ENCODE measurements at regions not wholly inside any gene's neighbourhood (a gene's known extent, or its start where the extent isn't known, plus 50 kb on each side); places are given as distances from the start of the nearest gene placed in this dataset.

DNA sequence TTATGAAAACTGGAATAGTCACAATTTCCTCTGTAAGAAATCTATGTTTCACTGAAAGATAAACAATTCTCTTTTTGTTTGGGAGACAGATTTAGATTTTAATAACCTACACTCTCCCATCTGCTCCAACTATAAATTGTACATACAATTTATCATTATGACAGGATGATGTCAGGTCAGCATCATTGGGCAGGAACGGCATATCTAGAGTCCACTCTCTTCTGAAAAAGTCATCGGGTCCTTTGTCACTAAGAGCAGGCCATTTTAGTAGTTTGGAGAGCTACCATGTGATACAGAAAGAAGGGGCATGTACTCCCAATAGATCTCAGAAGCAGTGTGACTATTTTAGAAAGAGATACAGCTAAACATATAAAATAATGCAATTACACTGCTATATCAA lies 180.8 kb upstream of the ARGLU1 start:
- DNase-seq = no peak

DNA sequence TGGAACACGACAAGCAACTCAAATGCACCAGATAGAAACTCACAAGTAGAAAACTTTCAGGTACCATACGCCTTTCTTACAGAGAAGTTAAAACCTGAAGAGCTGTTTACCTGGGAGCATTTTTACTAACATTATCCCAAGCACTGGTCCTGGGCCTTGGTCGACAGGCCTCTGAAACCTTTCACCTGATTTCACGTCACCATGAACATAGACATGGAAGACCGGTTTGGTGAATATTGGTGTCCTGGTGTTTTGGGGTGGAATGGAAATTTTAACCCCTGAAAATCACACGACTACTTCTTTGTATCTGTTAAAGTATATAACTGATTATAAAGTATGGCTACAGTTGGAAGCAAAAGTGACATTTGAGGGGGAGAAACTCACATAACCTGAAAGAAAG lies 176.6 kb upstream of the ARGLU1 start:
- no peak for DNase-seq

DNA sequence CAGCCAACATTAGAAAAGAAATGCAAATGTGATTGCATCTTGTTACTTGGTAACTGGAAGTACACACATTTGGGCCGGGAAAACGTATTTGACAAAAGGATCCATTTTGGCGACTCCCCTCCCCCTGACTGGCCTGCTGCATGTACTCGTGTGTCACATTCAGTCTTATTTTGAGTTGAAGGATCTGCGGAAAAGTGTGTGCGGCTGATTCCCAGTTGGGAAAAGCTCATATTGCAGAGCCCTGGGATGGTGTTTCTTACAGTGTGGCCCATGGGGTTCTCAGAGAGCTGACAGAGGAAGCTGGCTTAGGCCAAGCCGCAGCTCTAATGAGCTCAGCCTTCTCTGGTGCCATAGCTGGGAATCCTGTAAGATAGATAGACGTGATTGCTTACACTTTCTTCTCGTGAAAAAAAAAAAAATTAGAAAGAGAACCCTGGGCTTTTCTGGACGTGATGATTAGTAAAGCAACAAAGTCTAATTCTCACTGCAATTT lies 170.3 kb upstream of the ARGLU1 start:
- no peak for DNase-seq

DNA sequence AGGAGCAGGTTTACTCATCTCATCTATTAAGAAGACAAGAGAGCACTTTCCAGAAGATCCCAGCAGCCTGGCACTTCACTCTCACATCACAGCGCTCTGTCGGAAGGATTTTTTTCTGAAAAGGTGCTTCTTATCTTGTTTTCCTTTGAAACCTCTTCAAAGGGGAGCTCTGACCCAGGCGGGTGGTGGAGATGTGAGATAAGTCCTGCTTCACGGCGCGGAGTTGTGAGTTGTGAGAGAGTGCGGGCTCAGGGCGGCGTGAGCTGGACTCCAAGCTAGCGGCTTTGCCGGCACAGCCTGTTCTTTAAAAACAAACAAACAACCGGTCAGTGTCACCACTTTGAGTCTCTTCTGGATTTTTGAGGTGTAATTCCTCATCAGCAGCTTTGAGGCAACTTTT lies 169.0 kb upstream of the ARGLU1 start:
- no peak for DNase-seq

DNA sequence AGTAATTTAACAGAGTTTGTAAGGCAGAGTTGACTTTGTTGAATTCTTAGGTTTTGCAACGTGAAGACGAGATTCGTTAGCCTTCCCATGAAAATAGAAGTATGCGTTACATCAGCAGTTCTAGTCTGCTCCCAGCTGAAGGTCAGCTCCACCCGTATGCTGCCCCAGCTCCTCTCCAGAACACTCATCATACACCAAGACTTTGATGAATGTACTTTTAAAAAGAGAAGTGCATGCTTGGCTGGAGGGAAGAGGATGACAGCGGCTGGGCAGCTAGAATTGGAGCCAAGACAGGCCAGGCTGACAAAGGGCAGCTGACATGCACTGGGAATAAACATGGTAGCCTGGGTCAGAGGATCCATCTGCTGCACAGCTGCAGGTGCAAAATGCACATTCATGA lies 166.3 kb upstream of the ARGLU1 start:
- DNase-seq = no peak

DNA sequence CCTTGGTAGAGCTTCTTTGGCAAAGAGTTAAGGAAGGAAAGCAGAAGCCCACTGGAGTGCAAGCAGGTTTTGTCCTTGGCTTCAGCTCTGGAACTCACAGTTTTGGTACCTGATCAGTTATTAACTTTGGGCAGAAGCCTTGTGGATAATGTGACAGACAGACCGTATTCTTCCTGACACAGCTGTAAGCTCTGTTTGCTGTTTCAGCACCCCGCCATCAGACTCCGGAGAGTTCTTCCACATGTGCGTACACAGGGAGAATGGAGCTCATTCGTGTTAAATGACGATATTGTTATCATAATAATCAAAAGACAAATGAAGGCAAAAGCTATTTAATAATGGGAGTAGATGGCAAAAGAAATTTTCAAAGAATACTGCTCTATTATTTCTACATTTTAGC lies 155.1 kb upstream of the ARGLU1 start:
- no peak for DNase-seq

DNA sequence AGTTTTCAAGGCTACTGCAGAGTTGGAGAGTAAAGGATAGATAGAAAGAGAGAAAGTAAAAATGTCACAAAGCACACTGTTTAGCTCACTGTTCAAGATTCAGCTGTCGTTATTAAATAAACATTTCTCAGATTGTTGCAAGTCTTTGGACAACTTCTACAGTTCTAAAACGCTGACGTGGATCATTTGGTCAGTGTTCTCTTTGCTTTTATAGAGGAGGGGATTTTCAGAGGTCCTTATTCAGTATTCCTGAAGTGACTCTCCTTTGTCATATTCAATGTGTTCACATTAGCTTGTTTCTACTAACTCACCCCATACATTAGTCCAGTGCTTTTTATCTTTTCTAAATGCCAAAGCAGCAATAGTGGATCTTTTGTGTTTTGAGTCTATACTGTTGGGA lies 154.7 kb upstream of the ARGLU1 start:
- DNase-seq = no peak

DNA sequence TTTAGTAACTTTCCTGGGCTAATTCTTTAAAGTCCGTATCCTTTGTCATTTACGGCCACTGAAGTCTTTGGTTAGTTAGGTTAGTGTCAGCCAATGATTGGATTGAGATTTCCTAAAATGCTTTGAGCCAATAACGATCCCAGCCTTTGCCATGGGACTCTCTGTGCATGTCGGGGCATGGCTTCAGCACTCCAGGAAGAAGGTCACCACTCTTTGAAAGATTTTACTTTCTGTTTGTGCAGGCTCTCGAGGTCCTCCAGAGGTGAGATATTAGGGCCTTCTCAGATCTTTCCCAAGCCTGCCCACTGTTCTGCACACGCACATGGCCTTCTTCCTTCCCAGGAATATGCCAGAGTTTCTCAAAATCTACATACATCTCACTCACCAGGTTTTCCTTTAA lies 153.7 kb upstream of the ARGLU1 start:
- no peak for DNase-seq

DNA sequence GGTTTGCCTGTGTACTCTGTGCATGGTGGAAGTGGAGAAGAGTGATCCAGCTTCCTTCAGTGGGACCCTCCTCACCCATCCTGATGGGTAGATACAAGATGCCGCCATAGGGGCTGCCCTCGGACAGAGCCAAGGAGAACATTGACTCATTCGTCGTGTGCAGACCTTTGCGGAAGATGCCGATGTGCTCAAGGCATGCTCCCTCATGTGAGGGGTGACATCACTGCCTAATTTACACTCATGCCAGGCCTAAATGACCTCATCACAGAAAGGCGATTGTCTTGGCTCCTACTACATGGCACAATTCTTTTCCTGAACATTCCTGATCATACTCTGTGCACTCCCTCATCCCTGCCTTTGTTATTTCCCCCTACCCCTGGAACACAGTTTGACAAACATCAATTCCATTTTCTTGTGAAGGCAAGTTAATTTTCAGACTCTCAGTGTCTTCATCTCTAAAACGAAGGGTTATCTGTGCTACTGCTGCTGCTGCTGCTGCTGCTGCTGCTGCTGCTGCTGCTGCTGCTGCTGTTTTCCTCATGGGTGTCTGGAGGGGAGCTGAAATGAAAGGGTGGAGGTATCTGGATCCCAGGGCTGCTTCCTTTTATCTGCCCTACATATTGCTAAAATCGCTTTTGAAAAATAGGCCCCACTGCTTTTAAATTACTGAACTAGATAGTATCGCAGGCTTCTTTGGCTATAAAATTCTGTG lies 146.5 kb upstream of the ARGLU1 start:
- DNase-seq = no peak

DNA sequence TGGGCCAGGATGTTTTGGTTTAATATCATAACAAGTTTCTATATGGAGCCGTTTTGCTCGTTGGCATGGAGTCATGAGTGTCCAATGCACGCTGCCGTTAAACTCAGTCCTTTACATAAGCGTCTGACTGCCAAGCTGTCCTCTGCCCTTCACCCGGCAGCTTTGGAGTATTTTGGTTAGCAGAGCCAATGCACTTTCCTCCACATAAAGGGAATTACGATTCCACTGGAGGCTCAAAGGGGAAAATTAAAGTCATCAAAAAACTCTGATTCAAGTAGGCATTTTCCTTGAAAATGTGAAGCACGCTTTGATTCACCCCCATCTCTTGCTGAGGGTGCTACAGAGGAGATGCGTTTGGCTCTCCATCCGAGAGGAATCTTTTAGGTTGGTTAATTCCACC lies 144.4 kb upstream of the ARGLU1 start:
- DNase-seq = no peak

DNA sequence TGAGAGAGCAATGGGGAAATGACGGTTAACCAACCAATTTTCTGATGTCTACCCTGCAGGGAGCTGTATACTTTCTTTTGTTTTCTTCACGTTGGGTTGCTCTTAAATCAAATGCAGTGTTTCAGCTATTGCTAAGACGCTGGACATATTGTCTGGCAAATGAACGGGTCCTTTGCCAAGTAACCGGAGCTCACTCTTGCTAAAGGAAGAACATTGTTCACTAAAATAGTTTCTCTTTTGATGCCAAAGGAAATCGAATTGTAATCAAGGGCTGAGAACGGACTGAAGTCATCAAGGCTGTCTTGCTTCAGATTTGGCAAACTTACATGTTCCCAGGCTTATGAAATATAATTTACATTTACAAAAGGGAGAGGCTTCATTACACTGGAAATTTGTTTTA lies 142.3 kb upstream of the ARGLU1 start:
- DNase-seq = no peak

DNA sequence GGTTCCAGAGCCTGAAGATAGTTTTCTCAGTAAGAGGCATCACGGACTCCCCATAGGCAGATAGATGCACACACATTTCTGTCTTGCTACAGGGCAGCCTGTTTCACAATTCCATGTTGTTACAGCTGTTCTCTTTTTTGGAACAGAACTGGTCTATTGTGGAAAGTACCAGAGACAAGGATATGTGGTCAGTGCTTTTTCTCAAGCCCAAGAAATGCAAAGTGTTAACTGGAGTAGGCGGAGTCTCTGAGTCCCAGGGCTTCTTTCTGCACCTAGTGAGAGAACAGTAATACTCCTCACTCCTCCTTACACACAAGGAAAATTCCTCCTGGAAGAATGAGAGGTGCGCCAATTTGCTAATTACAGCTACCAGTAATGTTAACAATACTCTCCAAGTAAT lies 141.6 kb upstream of the ARGLU1 start:
- DNase-seq = no peak

DNA sequence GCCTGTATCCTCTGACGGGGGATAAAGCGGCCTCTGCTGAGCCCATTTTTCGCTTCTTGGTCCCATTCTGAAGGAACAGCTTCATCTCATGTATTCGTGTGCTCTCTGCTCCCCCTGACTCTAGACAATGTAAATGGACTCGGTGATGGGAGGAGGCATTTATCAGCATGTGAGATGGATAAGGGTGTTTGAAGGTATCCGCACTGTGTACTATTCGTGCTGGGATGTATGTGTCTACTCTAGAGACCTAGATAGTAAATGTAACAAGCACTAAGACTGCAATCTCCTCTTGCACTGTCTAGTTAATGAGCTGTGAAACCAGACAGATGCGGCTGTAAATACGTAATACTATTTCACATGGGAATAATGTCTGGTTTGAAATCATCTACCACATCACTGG lies 134.6 kb upstream of the ARGLU1 start:
- no peak for DNase-seq

DNA sequence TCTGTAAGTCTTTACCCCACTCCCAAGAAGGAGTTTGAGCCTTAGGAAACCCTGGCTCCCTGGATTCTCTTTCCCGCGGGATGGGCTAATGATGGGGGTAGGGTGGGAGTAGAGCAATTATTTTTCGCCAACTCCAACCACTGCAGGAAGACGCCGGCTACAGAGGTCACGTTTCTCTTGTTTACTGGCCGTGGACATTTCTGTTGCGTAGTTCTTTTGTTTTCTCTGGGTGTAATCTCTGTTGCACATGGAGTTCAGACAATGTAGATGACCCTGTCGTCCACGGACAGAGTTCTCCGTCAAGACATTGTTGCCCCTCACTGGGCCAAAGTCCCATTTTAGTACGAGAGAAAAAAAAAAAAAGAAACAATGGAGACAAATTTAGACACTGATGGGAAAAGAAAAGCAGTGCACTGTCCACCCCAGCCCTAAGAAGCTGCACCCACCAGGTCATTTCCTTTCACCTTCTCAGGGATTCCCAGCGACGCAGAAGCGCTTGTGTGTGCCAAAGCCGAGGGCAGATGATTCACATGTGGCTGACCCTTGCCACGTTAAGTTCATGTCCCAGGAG lies 133.9 kb upstream of the ARGLU1 start:
- DNase-seq = no peak

DNA sequence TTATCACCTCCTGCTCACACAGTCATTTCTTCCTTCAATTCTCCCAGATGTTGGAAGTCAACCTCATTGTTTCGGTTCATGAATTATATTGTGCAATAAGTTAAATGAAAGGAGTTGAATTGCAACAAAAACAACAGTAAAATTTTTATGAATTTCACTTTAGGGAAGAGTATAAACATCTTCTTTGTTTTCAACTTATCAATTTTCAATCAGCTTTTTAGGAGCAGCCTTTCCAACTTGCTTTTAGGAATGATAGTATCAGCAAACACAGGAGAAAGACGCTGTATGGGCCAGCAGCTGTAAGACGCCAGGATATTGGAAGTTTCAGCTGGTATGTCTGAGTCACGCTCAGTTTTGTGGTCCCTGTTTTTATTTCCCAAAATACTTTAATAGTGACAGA lies 132.5 kb upstream of the ARGLU1 start:
- no peak for DNase-seq

DNA sequence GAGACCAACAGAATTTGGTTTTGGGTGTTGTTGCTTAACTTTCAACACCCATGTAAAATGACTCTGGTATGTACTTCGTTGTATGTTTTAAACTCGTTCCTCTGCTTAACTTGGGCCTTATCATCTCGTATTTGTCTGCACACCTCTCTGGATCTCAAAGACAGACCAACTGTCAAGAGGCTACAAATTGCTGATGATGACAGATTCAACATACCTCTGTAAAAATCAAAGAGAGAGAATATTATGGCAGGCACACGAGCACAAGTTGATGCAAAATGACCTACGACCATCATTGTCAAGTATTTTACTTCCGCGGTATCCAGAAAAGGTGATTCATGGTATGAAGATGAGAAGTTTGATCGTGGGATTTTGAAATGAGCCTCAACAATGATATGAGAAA lies 132.1 kb upstream of the ARGLU1 start:
- DNase-seq = no peak

DNA sequence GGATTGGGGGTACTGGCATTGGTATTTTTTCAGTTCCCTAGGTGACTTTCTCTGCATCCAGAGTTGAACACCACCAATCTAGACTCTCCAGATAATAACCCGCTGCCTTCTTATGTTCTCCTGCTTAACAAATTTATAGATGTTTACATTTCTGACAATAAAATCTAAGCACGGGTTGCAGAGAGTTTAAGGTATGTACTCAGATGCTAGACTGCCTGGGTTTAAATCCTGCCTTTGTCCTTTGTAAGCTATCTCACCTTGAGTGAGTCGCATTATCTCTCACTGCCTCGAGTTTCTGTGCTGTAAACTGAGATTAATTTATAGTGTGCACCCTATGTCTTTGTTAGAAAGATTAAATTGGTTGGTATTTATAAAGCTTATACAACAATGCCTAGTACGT lies 131.4 kb upstream of the ARGLU1 start:
- no peak for DNase-seq

DNA sequence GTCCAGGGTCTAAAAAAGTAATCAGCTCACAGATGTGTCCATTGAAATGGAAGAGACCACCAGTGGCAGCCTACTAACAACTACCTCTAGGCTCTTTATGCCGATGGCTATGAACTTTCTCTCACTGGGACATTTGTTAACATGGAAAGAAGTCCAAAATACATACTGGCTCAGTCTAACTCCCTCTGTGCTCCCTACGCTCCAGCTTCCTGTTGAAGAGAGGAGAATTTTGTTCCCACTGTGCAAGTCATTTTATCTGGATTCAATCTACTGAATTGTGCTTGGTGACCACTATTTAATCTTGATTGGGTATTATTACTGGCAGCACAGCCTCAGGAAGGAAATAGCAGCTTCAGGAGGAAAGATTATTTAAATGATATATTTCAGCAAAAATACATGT lies 128.8 kb upstream of the ARGLU1 start:
- no peak for DNase-seq

DNA sequence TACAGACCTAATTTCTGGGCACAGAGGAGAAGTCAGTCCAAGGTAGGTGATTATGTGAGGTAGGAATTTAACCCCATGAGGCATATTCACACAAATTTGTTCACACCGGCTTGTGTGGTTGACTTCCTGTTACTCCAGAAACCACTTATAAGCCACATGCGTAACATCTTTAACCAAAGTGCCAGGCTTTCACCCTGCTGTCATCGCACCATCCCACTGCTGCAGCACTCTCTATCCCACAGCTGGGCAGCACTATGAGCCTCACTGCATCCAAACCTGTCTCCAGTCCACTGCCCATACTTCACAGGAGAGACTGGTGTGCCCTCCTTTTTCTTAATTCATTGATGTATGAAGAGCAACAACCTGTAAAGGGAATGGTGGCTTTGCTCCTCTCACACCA lies 128.2 kb upstream of the ARGLU1 start:
- no peak for DNase-seq

DNA sequence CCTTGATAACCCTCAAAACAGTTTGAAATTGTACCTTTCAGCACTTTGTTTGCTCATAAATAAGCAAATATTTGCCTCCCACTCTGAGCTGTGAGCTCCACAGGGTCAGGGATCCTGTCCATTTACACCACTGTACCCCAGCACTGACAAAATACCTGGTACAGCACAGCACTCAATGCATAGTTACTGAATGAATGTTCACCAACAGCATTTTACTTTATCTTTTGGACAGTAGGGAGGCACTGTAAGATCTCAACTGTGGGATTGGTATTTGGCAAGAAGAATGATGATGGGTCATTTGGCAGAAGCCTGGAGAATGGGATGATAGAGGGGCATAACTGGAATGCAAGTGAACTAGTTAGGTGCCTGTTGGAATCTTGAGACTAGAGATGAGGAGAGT lies 127.2 kb upstream of the ARGLU1 start:
- no peak for DNase-seq

DNA sequence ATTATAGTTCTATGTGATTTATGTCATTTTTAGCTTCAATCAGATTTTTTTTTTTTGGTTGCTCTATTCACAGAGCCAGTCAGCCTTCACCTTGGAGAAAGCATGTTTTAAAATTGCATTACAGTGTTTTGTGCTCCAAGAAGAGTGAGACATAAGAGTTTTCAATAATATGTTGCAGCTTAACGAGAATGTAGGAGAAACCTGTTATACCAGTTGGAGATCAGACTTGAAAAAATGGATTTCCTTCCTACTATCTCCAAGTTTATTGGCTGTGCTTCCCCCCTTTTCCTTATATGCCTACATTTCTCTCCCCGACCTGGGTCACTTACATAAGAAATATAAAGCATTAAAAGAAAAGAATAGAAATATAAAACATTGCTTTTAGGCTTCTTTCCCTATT lies 123.9 kb upstream of the ARGLU1 start:
- DNase-seq = no peak

DNA sequence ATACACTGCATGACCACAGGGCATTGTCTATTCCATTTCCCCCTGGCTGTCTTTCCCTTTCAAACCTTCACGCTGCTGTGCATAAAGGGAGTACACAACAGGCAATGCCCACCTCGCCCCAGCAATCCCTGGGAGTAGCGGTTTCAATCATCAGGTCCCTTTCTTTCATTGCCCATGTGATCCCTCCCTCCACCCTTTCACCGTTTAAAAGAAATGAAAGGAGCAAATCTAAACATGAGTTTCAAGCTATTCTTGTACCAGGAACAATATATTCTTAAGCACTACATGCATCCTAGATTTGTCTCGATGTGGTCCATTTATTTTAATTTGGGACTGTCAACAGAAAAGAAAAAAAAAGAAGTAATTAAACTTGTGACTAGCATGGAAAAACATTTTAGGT lies 123.4 kb upstream of the ARGLU1 start:
- no peak for DNase-seq

DNA sequence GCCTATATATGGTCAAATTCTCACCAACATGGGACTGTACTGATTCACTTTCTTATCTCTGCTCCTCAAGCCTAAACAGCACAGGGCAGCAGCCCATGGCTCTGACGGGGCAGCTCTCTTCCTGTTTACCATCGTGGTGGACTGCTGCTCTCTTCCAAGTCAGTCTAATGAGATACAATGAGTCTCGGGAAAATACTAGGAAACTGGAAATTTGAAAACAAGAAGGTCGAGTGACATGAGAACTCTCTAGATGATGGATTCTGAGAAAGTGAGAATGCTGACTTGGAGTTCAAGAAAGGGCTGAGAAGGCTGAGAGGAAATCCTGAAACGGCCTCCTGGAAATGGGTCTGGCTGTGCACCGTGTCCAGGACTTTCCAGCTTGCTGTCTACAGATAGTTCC lies 122.8 kb upstream of the ARGLU1 start:
- no peak for DNase-seq

DNA sequence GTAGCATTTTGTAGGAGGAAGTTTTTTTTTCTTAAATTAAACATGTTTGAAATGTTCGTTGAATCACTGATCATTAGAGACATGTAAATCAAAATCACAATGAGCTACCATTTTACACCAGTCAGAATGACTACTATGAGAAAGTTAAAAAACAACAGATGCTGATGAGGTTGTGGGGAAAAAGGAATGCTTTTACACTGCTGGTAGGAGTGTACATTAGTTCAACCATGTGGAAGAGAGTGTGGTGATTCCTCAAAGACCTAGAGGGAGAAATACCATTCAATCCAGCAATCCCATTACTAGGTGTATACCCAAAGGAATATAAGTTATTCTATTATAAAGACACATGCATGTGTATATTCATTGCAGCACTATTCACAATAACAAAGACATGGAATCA lies 122.0 kb upstream of the ARGLU1 start:
- DNase-seq = no peak

DNA sequence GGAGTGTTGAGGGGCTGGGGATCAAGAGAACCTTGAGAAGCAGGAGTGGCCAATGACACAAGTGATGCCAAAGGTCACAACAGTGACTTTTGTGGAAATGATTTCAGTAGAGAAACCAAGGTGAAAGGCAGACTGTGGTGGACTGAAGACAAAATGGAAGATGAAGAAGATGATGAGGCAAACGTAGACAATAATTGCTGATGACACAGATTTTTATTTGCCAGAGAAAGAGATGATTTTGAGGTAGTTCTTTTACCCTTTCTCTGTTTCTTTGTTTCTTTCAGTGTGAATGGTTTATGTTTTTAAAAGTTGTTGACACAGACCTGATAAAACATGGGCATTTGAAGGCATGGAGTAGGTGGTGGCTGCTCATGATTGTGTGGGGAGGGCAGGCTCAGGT lies 121.0 kb upstream of the ARGLU1 start:
- DNase-seq = no peak

All from stimulated activated CD4-positive, alpha-beta T cell treated with anti-CD3 and anti-CD28 coated beads, Interleukin-2, amount 100 ng/mL, for 48 hours (primary cell).